Cardiac muscle cell (in vitro differentiated cells and primary cell): ENCODE measurements at regions not wholly inside any gene's neighbourhood (a gene's known extent, or its start where the extent isn't known, plus 50 kb on each side); places are given as distances from the start of the nearest gene placed in this dataset.

Source experiments
- DNase-seq, 2 donors: peaks; one replicate each; pipeline versions ENCODE4 v3.0.0 to v3.0.0-alpha.2; 2010 to 2017; ENCODE audit warnings: low read depth in 1 of 2, low spot score in 1 of 2
- H3K27ac ChIP-seq: fragments of 200-600 bp; sonication (generic); 2 replicates; pipeline ENCODE4 v1.5.1; 2016
- H3K27me3 ChIP-seq: fragments of 200-600 bp; sonication (generic); 2 replicates; pipeline ENCODE4 v1.6.0; 2016; ENCODE audit warnings: control low read depth
- H3K36me3 ChIP-seq: fragments of 200-600 bp; sonication (generic); 2 replicates; pipeline ENCODE4 v1.5.1; 2016; ENCODE audit warnings: control low read depth
- H3K4me1 ChIP-seq: fragments of 200-600 bp; sonication (generic); 2 replicates; pipeline ENCODE4 v1.8.1; 2017; ENCODE audit warnings: low read depth, mild to moderate bottlenecking, mixed run types
- H3K4me3 ChIP-seq: fragments of 200-600 bp; sonication (generic); 2 replicates; pipeline ENCODE4 v1.5.1; 2016; ENCODE audit warnings: mild to moderate bottlenecking
- H3K9me3 ChIP-seq: fragments of 200-600 bp; sonication (generic); 2 replicates; pipeline ENCODE4 v1.5.1; 2017; ENCODE audit warnings: low read depth, mild to moderate bottlenecking, control low read depth
- TF ChIP-seq, protein P1 (sequence below): IDR thresholded peaks from 2 replicates; pipeline ENCODE4 v1.5.1; 2012; ENCODE audit warnings: low read depth, mild to moderate bottlenecking, low read length

DNA sequence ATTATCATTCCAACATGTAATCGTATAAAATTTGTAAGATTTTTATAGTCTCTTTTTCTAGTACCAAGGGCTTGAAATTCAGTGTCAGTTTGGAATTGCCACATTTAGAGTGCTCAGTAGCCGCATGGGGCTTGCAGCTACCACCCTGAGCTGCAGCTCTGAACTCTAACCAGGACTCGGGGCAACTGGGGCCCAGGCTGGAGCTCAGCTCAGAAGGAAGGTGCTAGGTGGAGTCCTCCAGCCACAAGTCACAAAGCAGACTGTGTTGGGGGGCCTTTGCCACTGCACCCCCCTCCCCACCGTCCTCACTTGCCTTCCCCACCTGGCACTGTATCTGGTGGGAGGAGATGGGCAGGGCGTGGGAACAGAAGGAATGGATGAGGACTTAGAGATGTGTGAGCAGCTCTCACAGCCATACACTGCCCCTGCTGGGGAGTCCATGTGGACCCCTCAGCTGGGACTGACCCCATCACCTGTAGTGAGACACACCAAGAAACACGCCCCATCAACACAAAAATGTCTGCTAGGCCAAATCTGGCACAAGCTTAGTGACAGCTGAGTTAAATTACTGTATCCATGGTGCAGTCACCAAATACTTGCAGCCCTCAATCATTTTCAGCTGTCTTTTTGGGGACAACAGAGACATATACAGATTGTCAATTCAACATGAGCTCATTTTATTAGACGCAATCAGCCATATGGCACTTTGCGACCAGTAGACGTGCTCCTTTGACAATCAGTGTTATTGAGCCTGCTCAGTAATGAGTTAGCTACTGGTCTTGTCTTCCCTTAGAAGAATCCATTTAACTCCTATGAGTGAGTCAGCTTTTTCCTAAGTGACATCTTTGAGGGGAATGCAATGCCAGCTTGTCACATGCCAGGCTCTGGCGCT, 241.7 kb upstream of the RAB4A start:
- H3K27ac ChIP-seq = no peak overlapping the region
- H3K27me3 ChIP-seq = peaks cover 27% of the 10 kb centered on the region
- H3K9me3 ChIP-seq = no peaks in the 10 kb centered on the region
- no peak for DNase-seq
- peaks cover 8% of the 10 kb centered on the region for H3K4me1 ChIP-seq
- TF ChIP-seq, protein P1, sequence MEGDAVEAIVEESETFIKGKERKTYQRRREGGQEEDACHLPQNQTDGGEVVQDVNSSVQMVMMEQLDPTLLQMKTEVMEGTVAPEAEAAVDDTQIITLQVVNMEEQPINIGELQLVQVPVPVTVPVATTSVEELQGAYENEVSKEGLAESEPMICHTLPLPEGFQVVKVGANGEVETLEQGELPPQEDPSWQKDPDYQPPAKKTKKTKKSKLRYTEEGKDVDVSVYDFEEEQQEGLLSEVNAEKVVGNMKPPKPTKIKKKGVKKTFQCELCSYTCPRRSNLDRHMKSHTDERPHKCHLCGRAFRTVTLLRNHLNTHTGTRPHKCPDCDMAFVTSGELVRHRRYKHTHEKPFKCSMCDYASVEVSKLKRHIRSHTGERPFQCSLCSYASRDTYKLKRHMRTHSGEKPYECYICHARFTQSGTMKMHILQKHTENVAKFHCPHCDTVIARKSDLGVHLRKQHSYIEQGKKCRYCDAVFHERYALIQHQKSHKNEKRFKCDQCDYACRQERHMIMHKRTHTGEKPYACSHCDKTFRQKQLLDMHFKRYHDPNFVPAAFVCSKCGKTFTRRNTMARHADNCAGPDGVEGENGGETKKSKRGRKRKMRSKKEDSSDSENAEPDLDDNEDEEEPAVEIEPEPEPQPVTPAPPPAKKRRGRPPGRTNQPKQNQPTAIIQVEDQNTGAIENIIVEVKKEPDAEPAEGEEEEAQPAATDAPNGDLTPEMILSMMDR = no peak
- H3K36me3 ChIP-seq = no peaks in the 10 kb centered on the region
- H3K4me3 ChIP-seq = no peak overlapping the region

GRCh38 chr1:229029879-229030235, 241.1 kb upstream of the RAB4A start:
- DNase-seq = no peak
- Histone ChIP-seq H3K27ac (no peak overlapping the region), H3K36me3 (no peaks in the 10 kb centered on the region), H3K9me3 (no peaks in the 10 kb centered on the region), H3K4me1 (peaks cover 8% of the 10 kb centered on the region), H3K27me3 (peaks cover 29% of the 10 kb centered on the region), H3K4me3 (no peak overlapping the region)
- TF ChIP-seq, protein P1 = no peak

DNA sequence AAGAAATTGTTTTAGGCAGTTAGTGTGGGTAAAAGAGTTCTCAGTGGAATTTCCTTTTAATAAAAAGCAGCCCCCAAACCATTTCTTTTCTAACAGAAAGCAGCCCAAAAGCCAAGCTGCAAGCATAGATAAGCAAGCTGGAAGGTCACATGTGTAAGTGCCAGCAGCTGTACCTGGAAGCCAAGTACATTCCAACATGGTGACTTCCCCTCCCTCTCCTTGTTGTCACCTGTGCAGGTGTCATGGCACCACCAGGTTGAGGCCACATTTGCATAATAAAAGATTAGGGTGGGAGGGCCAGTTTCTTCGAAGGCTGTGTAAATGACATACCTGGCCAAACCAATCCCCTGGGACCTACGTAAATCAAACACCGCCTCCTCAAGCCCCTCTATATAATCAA, 240.3 kb upstream of the RAB4A start:
- H3K4me1 ChIP-seq = peaks cover 8% of the 10 kb centered on the region
- H3K27ac ChIP-seq = no peak overlapping the region
- H3K4me3 ChIP-seq = no peak overlapping the region
- peaks cover 29% of the 10 kb centered on the region for H3K27me3 ChIP-seq
- TF ChIP-seq, protein P1 = no peak
- DNase-seq = no peak
- H3K9me3 ChIP-seq = no peaks in the 10 kb centered on the region
- no peaks in the 10 kb centered on the region for H3K36me3 ChIP-seq

DNA sequence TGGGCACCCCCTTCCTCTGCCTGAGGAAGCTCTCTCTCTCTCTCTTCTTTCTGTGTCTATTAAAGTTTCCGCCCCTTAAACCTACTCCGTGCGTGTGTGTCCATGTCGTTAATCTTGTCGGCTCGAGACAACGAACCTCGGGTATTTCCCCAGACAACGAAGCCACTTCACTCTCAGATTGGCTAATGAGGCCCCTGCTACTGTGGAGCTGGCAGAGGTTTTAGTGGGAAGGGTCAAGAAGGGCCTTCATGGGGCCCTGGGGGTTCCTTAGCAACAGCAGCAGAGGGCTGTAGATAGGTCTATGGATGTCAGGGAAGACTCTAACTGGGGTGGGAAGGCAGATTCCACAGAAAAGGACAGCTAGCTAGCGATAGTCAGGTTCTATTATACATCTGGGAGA, 239.8 kb upstream of the RAB4A start:
- no peak overlapping the region for H3K4me3 ChIP-seq
- H3K36me3 ChIP-seq = no peaks in the 10 kb centered on the region
- H3K27ac ChIP-seq = no peak overlapping the region
- peaks cover 7% of the 10 kb centered on the region for H3K4me1 ChIP-seq
- DNase-seq = no peak
- peaks cover 33% of the 10 kb centered on the region for H3K27me3 ChIP-seq
- TF ChIP-seq, protein P1 = no peak
- H3K9me3 ChIP-seq = no peaks in the 10 kb centered on the region

- no peak overlapping the region for H3K4me3 ChIP-seq
- peaks cover 2% of the 10 kb centered on the region for H3K4me1 ChIP-seq
- H3K27me3 ChIP-seq = peaks cover 33% of the 10 kb centered on the region
- TF ChIP-seq, protein P1 = no peak
- no peak for DNase-seq
- no peak overlapping the region for H3K27ac ChIP-seq
- no peaks in the 10 kb centered on the region for H3K9me3 ChIP-seq
- no peaks in the 10 kb centered on the region for H3K36me3 ChIP-seq
These were observed 239.2 kb upstream of the RAB4A start for GRCh38 chr1:229031481-229032341.
